ENCODE measurements at regions not wholly inside any gene's neighbourhood (a gene's known extent, or its start where the extent isn't known, plus 50 kb on each side); places are given as distances from the start of the nearest gene placed in this dataset.

DNA sequence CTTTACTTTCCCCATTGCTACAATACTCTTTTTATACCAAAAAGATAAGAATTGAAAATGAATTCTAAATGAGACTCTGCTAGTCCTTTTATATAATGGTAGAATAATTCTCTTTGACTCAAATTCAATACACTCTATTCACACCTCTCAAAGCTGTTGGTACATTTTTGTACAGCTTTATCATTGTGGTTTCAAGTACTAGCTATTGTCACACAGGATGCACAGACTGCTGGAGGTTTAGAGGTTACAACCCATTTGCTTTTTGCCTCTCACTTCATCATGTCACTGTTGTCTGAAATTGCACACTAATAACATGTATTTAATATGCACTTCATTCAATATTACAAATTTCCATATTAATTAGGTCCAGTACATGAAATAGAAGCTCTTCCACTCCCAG is 442.2 kb upstream of the ARID1B start:
- in situ Hi-C loops (cut with MboI; ENCODE audit: low sequenced_read_pairs) = no loop called here

DNA sequence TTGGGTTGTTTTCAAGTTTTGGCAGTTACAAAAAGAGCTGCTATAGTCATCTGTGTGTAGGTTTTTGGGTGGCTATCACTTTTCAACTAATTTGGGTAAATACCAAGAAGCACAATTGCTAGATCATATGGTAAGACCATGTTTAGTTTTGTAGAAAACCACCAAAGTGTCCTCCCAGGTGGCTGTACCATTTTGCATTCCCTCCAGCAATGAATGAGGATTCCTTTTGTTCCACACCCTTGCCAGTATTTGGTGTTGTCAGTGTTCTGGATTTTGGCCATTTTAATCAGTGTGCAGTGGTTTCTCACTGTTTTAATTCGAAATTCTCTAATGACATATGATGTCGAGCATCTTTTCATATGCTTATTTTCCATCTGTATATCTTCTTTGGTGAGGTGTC is 457.5 kb upstream of the ARID1B start:
- in situ Hi-C loops (cut with MboI; ENCODE audit: low sequenced_read_pairs) = no loop called here

DNA sequence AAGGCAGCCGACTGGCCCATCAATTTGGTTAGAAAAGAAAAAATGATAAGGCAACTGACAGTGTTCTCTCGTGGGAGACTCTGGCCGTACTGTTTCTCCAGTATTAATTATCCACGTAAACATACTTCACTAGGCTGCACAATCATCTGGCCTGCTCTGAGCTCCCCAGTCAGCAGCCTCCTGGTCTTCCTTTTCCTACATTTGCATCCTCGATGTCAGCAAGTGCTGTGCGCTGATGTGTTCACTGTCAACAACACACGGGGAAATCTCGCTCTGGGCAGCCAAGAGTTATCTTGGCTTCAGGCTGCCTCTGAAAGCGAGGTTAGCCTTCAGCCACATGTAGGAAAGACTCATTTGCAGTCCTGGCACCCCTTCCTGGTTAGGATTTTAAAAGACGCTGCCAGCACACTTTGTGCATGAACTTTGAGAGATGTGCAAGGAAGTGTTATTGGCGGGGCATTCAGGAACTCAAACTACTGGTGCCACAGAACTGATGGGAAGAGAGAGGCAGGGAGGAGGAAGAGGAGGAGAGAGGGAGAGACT is 460.5 kb upstream of the ARID1B start:
- in situ Hi-C loops (cut with MboI; ENCODE audit: low sequenced_read_pairs) = no loop called here

DNA sequence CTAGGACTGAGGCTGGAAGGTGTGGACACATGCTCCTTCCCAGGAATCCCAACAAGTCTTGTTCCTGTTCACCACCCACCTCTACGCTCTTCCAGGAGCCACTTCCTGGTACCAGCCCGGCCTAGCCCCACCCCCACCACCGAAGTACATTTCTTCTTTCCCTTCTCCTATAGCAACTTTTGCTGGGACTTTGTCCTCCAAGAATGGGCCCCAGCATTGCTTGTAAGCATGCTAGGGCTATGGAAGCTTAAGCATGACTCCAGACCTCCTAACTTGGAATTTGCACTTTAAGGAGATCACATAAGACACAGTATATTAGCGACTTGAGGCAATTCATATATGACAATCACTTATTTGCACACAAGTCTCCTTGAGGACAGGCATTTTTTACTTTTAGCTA is 462.0 kb upstream of the ARID1B start:
- in situ Hi-C loops (cut with MboI; ENCODE audit: low sequenced_read_pairs) = no loop called here

DNA sequence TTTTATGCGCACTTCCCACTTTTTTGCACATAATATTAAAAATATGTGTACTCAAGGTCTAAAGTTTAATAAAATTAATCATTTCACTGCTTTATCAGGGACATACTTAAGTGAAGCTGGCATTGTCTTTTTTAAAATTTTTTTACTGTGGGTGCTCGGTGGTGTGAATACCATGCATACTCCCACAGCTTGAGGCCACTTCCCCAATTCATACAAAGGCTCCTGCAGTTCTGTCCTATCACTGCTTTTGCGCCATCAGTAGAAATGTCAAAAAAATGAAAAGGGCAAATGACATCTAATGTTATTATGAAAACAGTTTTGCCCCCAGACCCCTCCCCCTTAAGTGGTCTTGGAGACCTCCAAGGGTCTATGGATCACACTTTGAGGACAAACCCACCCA is 464.1 kb upstream of the ARID1B start:
- in situ Hi-C loops (cut with MboI; ENCODE audit: low sequenced_read_pairs) = no loop called here

DNA sequence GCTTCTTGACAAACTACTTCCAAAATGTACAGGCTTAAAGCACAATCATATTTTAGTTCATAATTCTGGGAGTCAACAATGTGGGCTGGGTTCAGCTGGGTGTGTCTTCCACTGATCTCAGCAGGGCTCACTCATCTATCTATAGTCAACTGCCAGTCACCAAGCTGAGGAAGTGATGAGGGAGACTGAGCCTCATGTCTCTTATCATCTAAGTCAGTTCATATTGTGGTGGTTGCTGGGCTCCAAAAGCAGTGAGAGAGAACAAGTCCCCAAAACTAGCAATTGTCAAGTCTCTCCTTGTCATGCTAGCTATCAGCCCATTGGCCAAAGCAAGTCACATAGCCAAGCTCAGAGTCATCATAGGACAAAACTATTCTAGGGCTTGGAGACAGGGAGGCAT is 465.9 kb upstream of the ARID1B start:
- in situ Hi-C loops (cut with MboI; ENCODE audit: low sequenced_read_pairs) = no loop called here

DNA sequence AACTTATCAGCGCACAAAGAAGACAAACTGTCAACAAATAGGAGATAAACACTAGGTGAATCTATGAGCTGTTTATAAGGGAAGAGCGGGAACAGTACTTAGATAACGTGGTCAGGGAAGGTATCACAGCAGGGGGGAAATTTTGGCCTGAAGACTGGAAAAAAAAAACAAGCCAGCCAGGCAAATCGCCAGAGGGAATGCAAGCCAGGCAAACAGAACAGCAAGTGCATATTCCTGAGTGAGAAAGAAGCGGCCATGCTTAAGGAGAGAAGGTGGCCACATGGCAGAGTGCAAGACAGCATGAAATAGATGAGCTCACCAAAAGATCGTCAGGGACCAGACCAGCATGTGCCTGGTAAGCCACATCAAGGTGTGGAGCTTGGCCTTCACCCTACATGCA is 466.5 kb upstream of the ARID1B start:
- in situ Hi-C loops (cut with MboI; ENCODE audit: low sequenced_read_pairs) = no loop called here

DNA sequence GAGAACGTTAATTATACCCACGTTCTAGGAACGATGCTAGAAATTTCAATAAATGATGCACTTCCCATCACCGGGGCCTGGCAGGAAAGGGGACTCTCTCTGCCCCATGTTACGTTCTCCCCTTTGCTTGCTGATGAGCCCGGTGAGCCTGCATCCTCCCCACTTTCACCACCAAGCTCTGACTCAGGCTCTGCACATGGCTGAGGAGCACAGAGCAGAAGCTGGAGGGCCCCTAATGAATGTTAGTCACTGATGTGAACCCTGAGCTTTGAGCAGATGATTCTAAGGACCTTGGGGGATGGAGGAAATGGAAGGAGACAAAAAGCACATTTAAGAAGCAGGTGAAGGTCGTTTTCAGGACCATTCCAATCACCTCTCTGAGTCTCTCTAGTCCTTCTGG is 468.2 kb upstream of the ARID1B start:
- in situ Hi-C loops (cut with MboI; ENCODE audit: low sequenced_read_pairs) = no loop called here

DNA sequence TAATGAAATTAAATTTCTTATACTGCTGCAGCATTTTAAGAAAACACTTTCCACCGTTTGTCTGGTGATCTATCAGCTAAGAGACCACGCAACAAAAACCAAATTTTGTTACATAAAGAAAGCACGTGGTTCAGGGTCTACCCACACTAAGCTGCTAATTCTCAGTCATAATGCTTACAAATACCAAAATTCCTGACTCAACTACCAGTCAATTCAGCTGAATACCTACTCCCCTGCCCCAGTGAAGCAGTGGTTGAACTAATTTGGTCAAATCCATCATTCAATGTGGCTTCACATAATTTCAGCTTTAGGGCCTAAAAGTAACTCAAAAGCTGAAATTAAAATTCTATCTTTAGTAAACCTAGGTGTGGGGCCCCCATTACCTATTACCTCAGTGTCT is 468.6 kb upstream of the ARID1B start:
- in situ Hi-C loops (cut with MboI; ENCODE audit: low sequenced_read_pairs) = no loop called here

DNA sequence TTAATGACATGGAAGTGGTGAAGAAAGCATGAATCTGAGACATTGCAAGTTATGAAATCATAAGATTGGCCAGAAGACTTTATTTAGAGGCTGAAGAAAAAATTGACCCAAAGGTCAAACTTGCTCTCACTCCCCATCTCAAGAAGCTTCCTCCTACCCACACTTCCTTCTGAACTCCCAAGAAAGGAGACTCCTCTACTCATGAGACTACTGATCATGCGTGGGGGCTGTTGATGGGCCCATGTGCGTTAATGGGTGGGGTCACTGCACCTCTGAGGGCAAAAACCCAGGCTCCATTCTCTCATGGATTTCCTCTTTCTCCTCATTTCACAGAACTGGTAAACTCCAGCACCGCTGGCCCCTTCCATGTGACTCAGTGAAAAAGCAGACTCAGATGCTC is 470.6 kb upstream of the ARID1B start:
- in situ Hi-C loops (cut with MboI; ENCODE audit: low sequenced_read_pairs) = no loop called here

DNA sequence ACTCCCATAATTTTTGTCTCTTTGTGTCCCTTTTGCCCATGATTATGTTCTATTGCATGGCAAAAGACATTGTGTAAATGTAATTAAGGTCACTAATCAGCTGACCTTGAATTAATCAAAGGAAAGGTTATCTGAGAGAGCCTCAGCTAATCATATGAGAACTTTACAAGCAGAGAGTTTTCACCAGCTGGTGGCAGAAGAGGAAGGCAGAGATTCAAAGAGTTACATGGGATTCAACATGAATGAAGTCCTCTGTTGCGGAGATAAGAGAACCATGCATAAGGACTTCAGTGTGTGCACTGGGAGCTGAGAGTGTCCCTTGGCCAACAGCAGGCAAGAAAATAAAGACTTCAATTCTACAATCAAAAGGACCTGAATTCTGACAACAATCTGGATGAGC is 494.1 kb upstream of the ARID1B start:
- in situ Hi-C loops (cut with MboI; ENCODE audit: low sequenced_read_pairs) = no loop called here

DNA sequence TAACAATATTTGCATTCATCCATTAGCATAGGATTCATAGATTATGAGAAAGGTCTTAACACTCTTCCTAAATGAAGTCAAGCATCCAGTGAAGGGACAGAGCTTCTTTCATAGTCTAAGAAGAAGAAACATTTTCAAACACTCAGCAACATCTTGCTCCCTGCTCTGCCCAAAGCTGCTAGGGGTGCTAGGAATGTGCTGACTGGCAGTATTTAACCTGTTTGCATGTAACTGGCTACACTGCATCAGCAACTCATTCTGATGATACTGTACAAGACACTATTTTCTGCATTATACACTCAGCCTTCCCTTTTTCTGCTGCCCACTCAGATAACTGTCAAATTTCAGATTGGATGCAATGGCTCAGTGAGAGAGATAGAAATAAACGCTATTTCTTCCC is 495.1 kb upstream of the ARID1B start:
- in situ Hi-C loops (cut with MboI; ENCODE audit: low sequenced_read_pairs) = no loop called here

DNA sequence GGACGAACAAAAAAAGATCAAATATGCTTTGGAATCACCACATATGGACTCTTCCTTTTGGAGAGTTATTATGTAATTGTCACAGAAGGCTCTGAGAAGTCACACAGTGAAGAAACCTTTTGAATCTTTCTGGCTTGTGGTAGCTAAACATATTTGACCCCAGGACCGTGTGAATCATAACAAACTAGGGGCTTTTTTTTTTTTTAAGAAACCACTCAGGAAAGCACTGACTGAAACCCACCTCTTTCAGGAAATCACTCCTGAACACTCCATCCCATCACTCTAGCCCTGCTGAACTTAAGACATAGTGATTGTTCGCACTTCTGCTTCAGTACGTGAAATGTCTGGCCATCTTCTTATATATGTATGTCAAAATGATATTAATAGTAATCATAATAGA is 495.9 kb upstream of the ARID1B start:
- in situ Hi-C loops (cut with MboI; ENCODE audit: low sequenced_read_pairs) = no loop called here

DNA sequence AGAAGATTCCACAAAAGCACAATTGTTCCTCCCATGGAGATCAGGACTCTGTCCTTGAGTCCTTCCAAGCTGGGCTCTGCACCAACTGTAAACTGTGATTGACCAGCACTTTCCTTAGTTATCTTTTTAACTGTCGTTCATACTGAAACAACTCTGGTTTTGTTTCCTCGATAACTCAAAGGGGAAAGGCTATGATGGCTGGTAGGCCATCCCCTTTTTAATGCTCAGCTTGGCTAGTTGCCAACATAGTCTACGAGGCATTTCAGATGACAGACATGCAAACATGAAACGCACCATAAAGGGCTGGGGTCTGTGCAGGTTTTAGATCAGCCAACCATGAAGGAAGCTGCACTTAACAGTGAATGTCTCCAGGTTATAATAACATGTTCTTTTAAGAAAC is 497.1 kb upstream of the ARID1B start:
- in situ Hi-C loops (cut with MboI; ENCODE audit: low sequenced_read_pairs) = no loop called here

DNA sequence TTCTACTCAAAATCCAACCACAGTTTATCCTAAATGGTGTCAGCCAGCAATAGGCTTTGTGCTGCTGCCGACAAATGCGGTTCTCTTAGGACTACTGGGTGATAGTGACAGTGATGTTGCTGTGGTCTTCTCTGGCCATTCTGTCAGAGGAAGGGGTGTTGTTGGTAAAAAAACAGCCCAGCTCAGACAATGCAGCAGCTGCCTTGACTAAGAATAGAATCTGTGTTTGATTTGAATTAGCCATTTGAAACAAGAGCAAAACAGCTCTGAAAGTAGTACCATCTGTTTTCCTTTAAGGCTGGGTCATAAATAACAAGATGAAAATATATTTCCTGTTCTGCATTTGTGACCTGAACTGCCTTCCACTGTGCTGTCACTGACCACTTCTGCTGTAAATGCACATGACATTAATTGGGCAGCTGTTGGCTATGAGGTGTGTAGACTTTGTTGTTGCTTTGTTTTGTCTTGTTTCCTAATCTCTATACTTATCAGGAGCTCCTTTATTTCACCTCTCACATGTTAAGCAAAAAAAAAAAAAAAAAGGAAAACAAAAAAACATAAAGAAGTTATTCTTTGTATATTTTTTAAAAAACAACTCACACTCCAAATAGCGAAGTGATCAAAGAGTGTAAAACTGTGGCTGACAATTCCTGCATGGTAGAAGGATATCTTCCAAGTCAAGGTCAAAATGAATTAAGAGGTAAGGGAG is 497.8 kb upstream of the ARID1B start:
- in situ Hi-C loops (cut with MboI; ENCODE audit: low sequenced_read_pairs) = no loop called here

DNA sequence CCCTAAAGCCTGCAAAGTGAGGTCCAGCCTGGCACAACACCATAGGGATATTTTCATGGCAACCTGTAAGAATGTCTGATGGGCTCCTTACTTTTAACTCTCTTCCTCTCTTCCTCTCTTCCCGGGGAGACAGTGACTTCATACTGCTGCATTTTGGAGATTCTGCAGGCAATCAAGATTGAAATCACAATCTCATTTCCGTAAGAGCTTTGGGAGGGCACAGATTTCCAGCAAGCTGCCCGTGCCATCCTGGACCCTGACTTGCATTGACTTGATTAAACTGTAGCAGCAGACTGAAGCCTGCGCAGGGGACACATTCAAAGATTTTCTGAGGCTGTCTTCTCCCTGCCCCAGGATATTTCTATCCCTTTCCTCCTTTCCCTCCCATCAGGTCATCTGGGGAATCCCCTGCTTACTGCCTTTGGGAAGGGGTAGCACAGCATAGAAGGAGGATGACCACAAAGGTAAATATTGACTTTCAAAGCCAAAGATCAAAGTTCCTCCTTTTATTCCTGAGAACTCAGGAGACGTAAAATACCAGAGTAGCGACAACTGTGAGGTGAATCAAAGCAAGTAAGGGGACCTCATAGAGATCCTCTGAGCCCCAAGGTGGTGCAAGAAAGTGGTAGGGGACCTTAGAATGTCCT is 504.0 kb upstream of the ARID1B start:
- in situ Hi-C loops (cut with MboI; ENCODE audit: low sequenced_read_pairs) = no loop called here

DNA sequence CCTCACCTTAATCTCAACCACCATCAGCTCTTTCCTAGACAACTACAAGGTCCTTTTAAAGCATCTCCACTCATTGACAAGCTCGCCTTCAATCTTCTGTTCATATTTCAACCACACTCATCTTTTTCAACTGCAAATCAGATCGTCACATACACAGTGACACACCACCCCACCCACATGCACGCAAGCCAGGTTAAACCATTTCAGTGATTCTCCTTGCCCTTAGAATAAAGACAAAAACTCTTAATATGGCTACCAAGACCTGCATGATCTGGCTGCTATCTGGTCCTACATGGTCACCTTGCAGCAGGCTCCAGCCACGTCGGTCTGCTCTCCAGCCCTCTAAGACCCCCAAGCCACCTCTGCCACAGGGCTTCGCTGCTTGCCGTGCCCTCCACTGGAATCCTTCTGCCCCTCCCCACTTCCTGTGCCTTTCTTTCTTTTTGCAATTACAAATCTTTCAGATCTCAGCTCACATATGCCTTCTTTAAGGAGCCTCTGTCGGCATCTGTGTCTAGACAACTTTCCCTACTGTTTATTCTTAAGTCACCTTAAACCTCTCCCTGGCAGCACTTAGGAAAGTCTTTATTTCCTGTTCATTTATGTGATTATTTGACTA is 507.3 kb upstream of the ARID1B start:
- in situ Hi-C loops (cut with MboI; ENCODE audit: low sequenced_read_pairs) = no loop called here

DNA sequence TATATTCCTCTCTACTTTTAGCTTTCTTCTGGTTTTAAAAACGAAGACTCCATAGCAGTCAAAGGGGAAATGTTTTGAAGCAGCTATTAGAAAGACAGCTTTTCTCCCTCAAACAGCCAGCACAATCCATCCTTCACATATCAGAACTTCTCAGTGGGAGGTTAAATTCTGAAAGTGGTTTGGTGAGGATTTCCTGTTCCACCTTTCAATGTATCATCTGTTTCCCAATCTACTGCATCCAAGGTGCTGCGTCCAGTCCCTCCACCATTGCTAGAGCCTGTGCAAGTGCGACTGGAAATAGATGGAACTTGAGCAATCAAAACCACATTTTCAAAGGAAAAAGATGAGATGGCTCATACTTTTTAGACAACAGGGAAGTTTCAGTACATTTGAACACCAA is 508.3 kb upstream of the ARID1B start:
- in situ Hi-C loops (cut with MboI; ENCODE audit: low sequenced_read_pairs) = no loop called here

DNA sequence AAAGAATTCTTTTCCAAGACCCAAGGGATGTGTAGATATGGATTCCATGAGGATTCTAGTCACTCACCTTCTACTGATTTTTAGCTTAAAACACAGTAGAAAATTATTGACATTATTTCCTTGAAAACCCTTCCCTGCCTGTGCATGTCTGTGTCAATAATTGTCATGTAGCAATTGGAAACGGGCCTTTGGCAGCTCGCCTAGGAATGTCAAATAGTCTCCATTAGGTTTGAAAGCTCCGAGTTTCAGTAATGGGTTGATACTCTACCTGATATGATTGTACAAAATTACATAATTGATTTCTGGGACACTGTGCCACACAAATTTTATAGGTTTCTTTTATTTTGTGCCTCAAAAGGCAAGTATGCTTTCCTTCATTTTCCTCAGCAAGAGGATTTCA is 515.2 kb upstream of the ARID1B start:
- in situ Hi-C loops (cut with MboI; ENCODE audit: low sequenced_read_pairs) = no loop called here

DNA sequence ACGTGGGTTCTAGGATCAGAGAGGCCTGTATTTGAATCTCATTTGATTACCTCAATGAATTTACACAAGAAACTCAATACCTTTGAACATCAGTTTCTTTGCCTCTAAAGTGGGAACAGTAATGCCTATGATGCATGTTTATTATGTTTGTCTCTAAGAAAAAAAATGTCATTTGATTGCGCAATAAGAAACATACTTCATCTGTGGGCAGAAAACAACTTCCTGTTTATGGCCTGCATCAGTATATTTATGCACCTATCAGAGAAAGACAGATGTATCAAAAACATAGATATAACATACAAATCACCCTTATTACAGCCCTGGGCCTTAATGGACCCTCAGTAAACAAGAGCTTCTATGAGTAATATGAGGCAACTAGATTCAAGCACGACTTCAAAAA is 516.4 kb upstream of the ARID1B start:
- in situ Hi-C loops (cut with MboI; ENCODE audit: low sequenced_read_pairs) = no loop called here

DNA sequence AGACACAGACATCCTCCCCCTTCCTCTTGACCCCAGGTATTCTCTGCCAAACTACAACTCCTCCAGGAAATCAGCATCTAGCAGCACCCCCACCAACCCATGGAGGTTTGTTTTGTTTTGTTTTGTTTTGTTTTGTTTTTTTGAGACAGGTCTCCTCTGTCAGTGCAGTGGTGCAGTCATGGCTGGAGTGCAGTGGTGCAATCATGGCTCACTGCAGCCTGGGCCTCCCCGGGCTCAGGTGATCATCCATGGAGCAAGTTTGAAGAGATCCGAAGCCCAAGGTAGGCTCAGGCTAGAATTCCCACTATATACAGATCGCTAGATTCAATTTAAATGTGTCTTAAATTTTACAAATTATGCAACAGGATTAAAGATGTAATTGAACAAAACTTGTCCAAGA is 518.2 kb upstream of the ARID1B start:
- in situ Hi-C loops (cut with MboI; ENCODE audit: low sequenced_read_pairs) = no loop called here

DNA sequence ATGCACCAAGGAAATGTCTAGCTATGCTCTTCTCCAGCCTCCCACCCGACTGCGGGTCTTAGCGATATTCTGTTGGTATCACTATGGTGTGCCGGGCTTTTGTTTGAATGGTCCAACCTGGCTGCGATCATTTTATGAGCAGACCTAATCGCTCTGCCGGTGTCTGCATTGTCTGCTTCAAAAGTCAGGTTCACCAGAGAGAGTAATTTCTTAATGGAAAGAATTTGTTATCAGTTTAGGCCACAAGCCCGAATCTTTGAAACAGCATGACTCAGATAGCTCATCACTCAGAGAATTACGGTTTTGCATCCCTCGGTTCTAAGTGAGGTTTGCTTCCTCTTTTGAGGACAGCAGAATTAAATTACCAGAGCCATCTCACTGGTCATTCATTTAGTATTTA is 521.0 kb upstream of the ARID1B start:
- in situ Hi-C loops (cut with MboI; ENCODE audit: low sequenced_read_pairs) = no loop called here
